ENCODE measurements at regions not wholly inside any gene's neighbourhood (a gene's known extent, or its start where the extent isn't known, plus 50 kb on each side); places are given as distances from the start of the nearest gene placed in this dataset.

DNA sequence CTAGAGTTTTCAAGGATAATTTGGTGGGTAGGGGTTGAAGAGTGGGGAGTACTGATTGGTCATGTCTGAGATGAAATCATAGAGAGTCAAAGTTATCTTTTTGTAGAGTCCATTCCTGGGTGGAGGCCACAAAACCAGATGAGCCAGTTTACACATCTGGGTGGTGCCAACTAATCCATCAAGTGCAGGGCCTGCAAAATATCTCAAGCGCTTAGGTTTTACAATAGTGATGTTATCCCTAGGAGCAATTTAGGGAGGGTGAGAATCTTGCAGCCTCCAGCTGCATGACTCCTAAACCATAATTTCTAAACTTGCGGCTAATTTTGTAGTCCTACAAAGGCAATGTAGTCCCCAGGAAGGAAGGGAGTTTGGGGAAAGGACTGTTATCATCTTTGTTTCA lies 988.3 kb upstream of the LCORL start:
- 58 to 61% (median 60%) methylated on average over 2 of the region's 2 CpGs for WGBS, 5 donors
- peak in 1 of 2 donors; percentile 10 for DNase-seq
- H3K27me3 ChIP-seq, result no peaks in the 10 kb centered on the region
- TF ChIP-seq, protein P1, sequence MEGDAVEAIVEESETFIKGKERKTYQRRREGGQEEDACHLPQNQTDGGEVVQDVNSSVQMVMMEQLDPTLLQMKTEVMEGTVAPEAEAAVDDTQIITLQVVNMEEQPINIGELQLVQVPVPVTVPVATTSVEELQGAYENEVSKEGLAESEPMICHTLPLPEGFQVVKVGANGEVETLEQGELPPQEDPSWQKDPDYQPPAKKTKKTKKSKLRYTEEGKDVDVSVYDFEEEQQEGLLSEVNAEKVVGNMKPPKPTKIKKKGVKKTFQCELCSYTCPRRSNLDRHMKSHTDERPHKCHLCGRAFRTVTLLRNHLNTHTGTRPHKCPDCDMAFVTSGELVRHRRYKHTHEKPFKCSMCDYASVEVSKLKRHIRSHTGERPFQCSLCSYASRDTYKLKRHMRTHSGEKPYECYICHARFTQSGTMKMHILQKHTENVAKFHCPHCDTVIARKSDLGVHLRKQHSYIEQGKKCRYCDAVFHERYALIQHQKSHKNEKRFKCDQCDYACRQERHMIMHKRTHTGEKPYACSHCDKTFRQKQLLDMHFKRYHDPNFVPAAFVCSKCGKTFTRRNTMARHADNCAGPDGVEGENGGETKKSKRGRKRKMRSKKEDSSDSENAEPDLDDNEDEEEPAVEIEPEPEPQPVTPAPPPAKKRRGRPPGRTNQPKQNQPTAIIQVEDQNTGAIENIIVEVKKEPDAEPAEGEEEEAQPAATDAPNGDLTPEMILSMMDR (IDR thresholded peaks at IDR 0.05), result no peak
- no peak for TF ChIP-seq POLR2A (IDR thresholded peaks at IDR 0.05)
- no peak for TF ChIP-seq EP300 (IDR thresholded peaks at IDR 0.05)
- no peak for TF ChIP-seq POLR2AphosphoS5 (IDR thresholded peaks at IDR 0.05)
- intact Hi-C loops (cut with DNase I; ENCODE audit: low total_unique reads), result no loop called here
- H3K36me3 ChIP-seq, result no peaks in the 10 kb centered on the region
- H3K4me1 ChIP-seq, result no peaks in the 10 kb centered on the region
- no peaks in the 10 kb centered on the region for H3K9me3 ChIP-seq
- no peak overlapping the region for H3K4me3 ChIP-seq
- H3K27ac ChIP-seq, result no peak overlapping the region

DNA sequence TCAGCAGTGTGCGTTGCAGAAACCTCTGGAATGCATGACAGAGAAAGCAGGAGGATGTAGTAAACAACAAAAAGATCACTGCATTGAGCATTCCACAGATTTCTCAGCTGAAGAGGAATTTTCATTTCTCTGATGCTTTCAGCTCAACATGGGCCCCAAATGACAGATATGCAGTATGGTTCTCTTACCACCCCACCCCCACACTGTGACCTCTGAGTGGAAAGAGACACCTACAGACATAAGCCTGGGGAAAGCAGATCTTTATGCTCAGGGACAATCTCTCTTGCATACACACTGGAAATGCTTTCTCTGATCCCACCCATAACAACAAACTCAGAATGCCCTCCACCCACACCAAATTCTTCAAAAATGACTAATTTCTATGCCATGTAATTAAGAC lies 983.7 kb upstream of the LCORL start:
- TF ChIP-seq POLR2A (IDR thresholded peaks at IDR 0.05), result no peak
- TF ChIP-seq EP300 (IDR thresholded peaks at IDR 0.05), result no peak
- no peak for TF ChIP-seq POLR2AphosphoS5 (IDR thresholded peaks at IDR 0.05)
- TF ChIP-seq, protein P1 (IDR thresholded peaks at IDR 0.05), result no peak
- intact Hi-C loops (cut with DNase I; ENCODE audit: low total_unique reads), result no loop called here
- Histone ChIP-seq H3K9me3 (peaks cover 0 to 4% (median 0%) of the 10 kb centered on the region in 4 donors), H3K4me3 (no peak overlapping the region), H3K4me1 (no peaks in the 10 kb centered on the region), H3K36me3 (no peaks in the 10 kb centered on the region), H3K27me3 (no peaks in the 10 kb centered on the region), H3K27ac (no peak overlapping the region)
- peak in 1 of 2 donors; percentile 16 for DNase-seq
- 53 to 68% (median 53%) methylated on average over 1 of the region's 1 CpG for WGBS, 5 donors

DNA sequence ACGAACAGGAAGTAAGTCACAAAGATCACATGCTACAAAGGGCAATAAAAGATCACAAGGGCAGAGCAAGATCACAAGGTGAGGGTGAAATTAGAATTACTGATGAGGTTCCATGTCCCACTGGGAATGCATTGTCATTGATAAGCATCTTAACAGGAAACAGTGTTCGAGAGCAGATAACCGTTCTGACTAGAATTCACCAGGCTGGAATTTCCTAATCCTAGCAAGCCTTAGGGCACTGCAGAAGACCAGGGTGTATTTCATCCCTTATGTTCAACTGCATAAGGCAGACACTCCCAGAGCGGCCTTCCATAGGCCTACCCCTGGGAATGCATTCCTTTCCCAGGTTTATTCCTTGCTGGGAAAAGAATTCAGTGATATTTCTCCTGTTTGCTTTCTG lies 980.6 kb upstream of the LCORL start:
- no peak for TF ChIP-seq POLR2AphosphoS5 (IDR thresholded peaks at IDR 0.05)
- no peak for TF ChIP-seq POLR2A (IDR thresholded peaks at IDR 0.05)
- TF ChIP-seq, protein P1 (IDR thresholded peaks at IDR 0.05), result no peak
- TF ChIP-seq EP300 (IDR thresholded peaks at IDR 0.05), result no peak
- WGBS, 5 donors, result 84 to 91% (median 89%) methylated on average over 4 of the region's 4 CpGs
- intact Hi-C loops (cut with DNase I; ENCODE audit: low total_unique reads), result no loop called here
- Histone ChIP-seq H3K27ac (no peak overlapping the region), H3K9me3 (peaks cover 0 to 4% (median 0%) of the 10 kb centered on the region in 4 donors), H3K4me1 (no peaks in the 10 kb centered on the region), H3K4me3 (no peak overlapping the region), H3K36me3 (no peaks in the 10 kb centered on the region), H3K27me3 (no peaks in the 10 kb centered on the region)
- DNase-seq, result no peak

DNA sequence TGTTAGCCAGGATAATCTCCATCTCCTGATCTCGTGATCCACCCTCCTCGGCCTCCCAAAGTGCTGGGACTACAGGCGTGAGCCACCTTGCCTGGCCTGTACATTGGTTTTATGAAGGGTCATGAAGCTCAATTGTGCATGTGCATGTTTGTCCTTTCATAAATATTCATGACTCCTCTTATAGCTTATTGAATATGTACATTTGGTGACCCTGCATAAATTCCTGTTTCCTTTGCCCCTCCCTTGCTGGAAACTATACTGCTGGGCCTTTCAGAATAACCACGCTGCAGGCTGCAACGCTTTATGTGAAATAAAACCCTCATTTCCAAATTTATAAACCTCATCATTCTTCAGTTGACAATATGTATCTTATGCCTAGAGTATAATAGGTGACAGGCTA lies 978.0 kb upstream of the LCORL start:
- intact Hi-C loops (cut with DNase I; ENCODE audit: low total_unique reads), result no loop called here
- DNase-seq, result no peak
- whole genome bisulfite sequencing, 5 donors, result 91 to 94% (median 92%) methylated on average over 5 of the region's 5 CpGs
- Histone ChIP-seq H3K27me3 (no peaks in the 10 kb centered on the region), H3K27ac (no peak overlapping the region), H3K4me1 (no peaks in the 10 kb centered on the region), H3K9me3 (peaks cover 0 to 10% (median 0%) of the 10 kb centered on the region in 4 donors), H3K4me3 (no peak overlapping the region), H3K36me3 (no peaks in the 10 kb centered on the region)
- TF ChIP-seq EP300 (IDR thresholded peaks at IDR 0.05), result no peak
- no peak for TF ChIP-seq POLR2AphosphoS5 (IDR thresholded peaks at IDR 0.05)
- TF ChIP-seq, protein P1 (IDR thresholded peaks at IDR 0.05), result no peak
- no peak for TF ChIP-seq POLR2A (IDR thresholded peaks at IDR 0.05)
